ENCODE measurements at regions not wholly inside any gene's neighbourhood (a gene's known extent, or its start where the extent isn't known, plus 50 kb on each side); places are given as distances from the start of the nearest gene placed in this dataset.

DNA sequence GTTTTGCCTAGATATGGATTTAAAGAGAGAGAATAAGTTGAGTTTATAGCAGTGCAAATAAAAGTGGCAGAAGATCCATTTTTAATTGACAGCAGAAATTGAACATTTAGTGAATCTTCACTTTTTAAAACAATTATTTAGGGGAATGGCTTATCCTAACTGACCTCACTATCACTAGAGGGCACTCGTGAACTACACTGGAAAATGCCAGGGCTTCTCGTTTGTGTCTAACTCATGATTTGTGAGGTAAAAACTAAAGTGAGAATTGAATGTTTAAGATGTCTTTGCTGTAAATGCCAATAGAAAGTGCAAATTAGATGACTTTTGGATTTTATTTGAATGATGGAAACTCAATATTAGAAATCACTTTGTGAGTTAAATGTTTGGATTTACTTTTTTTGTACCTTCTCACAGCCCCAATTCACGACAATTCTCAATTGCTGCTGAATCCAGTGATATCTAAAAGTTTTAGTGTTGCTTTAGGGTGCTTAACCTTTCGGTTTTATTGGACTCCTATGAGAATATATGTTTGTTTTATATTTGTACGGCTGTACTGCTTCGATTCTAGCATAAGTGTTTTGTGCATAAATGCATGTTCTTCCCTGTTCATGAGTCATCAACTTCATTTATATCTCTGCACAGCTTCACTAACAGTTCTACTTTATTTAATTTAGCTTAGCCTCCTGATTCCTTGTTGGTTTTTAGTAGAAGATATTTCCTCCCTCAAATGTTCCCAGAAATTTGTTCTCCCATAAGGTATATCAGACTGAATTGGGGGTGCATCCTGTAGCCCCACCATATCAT lies 462.1 kb downstream of the MFSD1 start:
- H3K4me1 Mint-ChIP-seq (ENCODE audit: unreplicated experiment): no peaks in the 10 kb centered on the region
- no peaks in the 10 kb centered on the region for H3K9me3 Mint-ChIP-seq (ENCODE audit: unreplicated experiment)
- peaks cover 32% of the 10 kb centered on the region for H3K27me3 Mint-ChIP-seq (ENCODE audit: unreplicated experiment)
- no peak overlapping the region for H3K27ac Mint-ChIP-seq (ENCODE audit: unreplicated experiment)
- H3K36me3 Mint-ChIP-seq (ENCODE audit: unreplicated experiment): no peaks in the 10 kb centered on the region
- no peak for DNase-seq (ENCODE audit: extremely low spot score, unreplicated experiment)
- TF ChIP-seq, protein P1, sequence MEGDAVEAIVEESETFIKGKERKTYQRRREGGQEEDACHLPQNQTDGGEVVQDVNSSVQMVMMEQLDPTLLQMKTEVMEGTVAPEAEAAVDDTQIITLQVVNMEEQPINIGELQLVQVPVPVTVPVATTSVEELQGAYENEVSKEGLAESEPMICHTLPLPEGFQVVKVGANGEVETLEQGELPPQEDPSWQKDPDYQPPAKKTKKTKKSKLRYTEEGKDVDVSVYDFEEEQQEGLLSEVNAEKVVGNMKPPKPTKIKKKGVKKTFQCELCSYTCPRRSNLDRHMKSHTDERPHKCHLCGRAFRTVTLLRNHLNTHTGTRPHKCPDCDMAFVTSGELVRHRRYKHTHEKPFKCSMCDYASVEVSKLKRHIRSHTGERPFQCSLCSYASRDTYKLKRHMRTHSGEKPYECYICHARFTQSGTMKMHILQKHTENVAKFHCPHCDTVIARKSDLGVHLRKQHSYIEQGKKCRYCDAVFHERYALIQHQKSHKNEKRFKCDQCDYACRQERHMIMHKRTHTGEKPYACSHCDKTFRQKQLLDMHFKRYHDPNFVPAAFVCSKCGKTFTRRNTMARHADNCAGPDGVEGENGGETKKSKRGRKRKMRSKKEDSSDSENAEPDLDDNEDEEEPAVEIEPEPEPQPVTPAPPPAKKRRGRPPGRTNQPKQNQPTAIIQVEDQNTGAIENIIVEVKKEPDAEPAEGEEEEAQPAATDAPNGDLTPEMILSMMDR (IDR thresholded peaks at IDR 0.05): peak; percentile 68
- no peak overlapping the region for H3K4me3 Mint-ChIP-seq (ENCODE audit: unreplicated experiment)

DNA sequence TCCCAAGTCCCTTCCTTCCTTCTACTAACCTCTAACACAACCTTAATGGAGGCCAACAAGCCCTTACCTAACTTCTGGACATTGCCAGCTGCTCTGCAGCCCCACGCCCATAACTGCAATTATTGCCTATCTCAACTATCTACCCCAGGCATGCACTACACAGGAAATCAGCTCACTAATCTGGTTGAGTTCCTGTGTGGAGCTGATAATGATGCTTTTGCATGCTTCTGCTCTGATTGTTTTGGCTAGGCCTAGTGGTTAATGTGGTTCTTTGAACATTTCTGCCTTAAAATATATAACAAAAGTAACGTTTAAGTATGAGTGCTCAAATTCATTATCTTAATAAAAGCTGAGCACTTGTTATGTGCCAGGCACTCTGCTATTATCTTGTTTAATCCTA lies 463.9 kb downstream of the MFSD1 start:
- Mint-ChIP-seq H3K36me3 (ENCODE audit: unreplicated experiment) (no peaks in the 10 kb centered on the region), H3K27me3 (ENCODE audit: unreplicated experiment) (peaks cover 32% of the 10 kb centered on the region), H3K4me3 (ENCODE audit: unreplicated experiment) (no peak overlapping the region), H3K4me1 (ENCODE audit: unreplicated experiment) (no peaks in the 10 kb centered on the region), H3K27ac (ENCODE audit: unreplicated experiment) (no peak overlapping the region), H3K9me3 (ENCODE audit: unreplicated experiment) (no peaks in the 10 kb centered on the region)
- TF ChIP-seq, protein P1 (IDR thresholded peaks at IDR 0.05): no peak
- no peak for DNase-seq (ENCODE audit: extremely low spot score, unreplicated experiment)

DNA sequence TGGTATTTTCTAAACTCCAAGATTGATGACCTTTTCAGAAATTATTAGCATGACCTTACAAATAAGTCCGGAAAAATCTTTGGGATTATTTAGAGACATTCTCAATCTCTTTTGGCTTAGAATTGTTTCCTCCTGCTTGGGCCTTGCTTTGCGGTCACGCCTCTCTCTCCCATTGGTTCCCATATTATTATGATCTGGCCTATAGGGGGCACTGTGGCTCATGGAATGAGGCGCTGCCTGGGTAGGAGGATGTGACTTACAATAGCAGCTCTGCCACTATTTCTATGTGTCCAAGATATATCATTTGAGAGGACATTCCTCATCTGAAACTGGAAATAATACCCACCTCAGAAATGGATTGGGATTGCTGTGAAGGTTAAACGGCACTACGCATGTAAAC lies 464.9 kb downstream of the MFSD1 start:
- H3K27ac Mint-ChIP-seq (ENCODE audit: unreplicated experiment): no peak overlapping the region
- no peaks in the 10 kb centered on the region for H3K9me3 Mint-ChIP-seq (ENCODE audit: unreplicated experiment)
- no peaks in the 10 kb centered on the region for H3K4me1 Mint-ChIP-seq (ENCODE audit: unreplicated experiment)
- H3K36me3 Mint-ChIP-seq (ENCODE audit: unreplicated experiment): no peaks in the 10 kb centered on the region
- TF ChIP-seq, protein P1 (IDR thresholded peaks at IDR 0.05): peak; percentile 36
- no peak for DNase-seq (ENCODE audit: extremely low spot score, unreplicated experiment)
- H3K27me3 Mint-ChIP-seq (ENCODE audit: unreplicated experiment): peaks cover 28% of the 10 kb centered on the region
- H3K4me3 Mint-ChIP-seq (ENCODE audit: unreplicated experiment): no peak overlapping the region

DNA sequence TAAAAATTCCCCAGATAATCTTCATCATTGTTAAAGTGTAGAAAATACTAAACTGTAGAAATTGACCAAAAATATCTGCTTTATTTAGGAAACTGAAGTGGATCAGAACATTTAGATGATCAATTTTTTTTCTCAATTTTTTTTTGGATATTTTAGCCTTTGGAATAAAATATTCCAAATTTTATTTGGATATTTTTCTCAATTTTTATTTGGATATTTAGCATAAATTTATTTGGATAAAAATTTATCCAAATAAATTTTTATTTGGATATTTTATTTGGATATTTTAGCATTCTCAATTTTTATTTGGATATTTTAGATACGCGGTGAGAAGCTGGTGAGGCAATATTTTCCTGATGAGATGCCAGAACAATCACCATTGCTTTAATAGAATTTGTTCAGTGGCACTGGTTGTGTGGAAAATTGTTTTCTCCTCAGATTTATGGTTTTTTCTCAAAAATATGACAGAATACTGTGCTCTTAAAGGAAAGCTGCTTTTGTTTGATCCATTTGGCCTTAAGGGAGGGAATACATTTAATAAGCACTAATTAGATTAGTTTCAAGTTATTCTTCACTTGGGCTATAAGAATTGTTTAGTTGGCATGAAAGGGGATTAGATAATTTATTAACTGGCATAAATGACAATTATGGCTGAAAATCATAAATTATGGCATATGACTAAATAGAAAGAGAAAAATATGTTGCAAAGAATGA lies 470.1 kb downstream of the MFSD1 start:
- DNase-seq (ENCODE audit: extremely low spot score, unreplicated experiment): no peak
- no peaks in the 10 kb centered on the region for H3K4me1 Mint-ChIP-seq (ENCODE audit: unreplicated experiment)
- H3K27me3 Mint-ChIP-seq (ENCODE audit: unreplicated experiment): peaks cover 24% of the 10 kb centered on the region
- H3K9me3 Mint-ChIP-seq (ENCODE audit: unreplicated experiment): no peaks in the 10 kb centered on the region
- TF ChIP-seq, protein P1 (IDR thresholded peaks at IDR 0.05): no peak
- H3K27ac Mint-ChIP-seq (ENCODE audit: unreplicated experiment): no peak overlapping the region
- H3K4me3 Mint-ChIP-seq (ENCODE audit: unreplicated experiment): no peak overlapping the region
- no peaks in the 10 kb centered on the region for H3K36me3 Mint-ChIP-seq (ENCODE audit: unreplicated experiment)

DNA sequence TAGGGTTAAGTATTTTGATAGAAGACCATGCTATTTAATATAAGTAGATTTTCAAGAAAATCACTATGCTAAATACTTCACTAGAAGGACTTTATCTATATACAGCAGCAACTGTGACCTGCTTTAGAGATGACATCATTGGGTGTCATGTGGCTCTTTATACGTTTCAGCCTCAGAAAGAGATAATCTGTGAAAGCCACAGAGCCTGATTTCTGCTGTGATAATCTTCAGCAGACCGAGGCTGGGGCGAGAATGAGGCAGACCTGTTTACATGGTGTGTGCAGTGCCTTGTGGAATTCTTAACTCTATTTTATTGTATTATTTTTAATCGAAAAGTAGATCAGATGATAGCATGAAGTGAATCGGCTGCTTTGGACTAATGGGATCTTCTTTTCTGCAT lies 471.2 kb downstream of the MFSD1 start:
- H3K27me3 Mint-ChIP-seq (ENCODE audit: unreplicated experiment): peaks cover 27% of the 10 kb centered on the region
- no peak overlapping the region for H3K27ac Mint-ChIP-seq (ENCODE audit: unreplicated experiment)
- no peaks in the 10 kb centered on the region for H3K36me3 Mint-ChIP-seq (ENCODE audit: unreplicated experiment)
- no peak for DNase-seq (ENCODE audit: extremely low spot score, unreplicated experiment)
- no peaks in the 10 kb centered on the region for H3K9me3 Mint-ChIP-seq (ENCODE audit: unreplicated experiment)
- TF ChIP-seq, protein P1 (IDR thresholded peaks at IDR 0.05): no peak
- no peaks in the 10 kb centered on the region for H3K4me1 Mint-ChIP-seq (ENCODE audit: unreplicated experiment)
- H3K4me3 Mint-ChIP-seq (ENCODE audit: unreplicated experiment): no peak overlapping the region
